PC-3 (cell line): ENCODE measurements at regions not wholly inside any gene's neighbourhood (a gene's known extent, or its start where the extent isn't known, plus 50 kb on each side); places are given as distances from the start of the nearest gene placed in this dataset.

ENCODE experiments used
- ATAC-seq: fragments of 200-7000 bp; cut with Tn5 transposase; 2 replicates; pipeline ENCODE4 v1.9.1; 2020; ENCODE audit warnings: mild to moderate bottlenecking, moderate library complexity
- BruUV-seq: library from RNA; stranded (reverse); fragments of 400-500 nt; replicated peaks from 2 replicates; lab custom pipeline; 2021; lab: Mats Ljungman, UMichigan
- CTCF ChIA-PET: fragments of 300-600 bp; sonication (Branson Sonifier 250); formaldehyde crosslinking; loops from one replicate; lab custom pipeline; 2022; ENCODE audit warnings: antibody characterized with exemption; lab: Charles Lee
- POLR2A ChIA-PET: fragments of 300-600 bp; sonication (Branson Sonifier 250); formaldehyde crosslinking; loops from one replicate; lab custom pipeline; 2022; ENCODE audit warnings: antibody characterized with exemption; ENCODE audit not compliant: unreplicated experiment; lab: Charles Lee
- DNase-seq: peaks from one replicate; pipeline ENCODE4 v3.0.0-alpha.2; 2015
- H2AFZ ChIP-seq: fragments of 300-600 bp; sonication (generic); 2 replicates; pipeline ENCODE4 v1.6.0; 2016; ENCODE audit warnings: antibody characterized with exemption, low read length
- H3F3A ChIP-seq: fragments of 300-600 bp; sonication (generic); one replicate; pipeline ENCODE4 v1.6.0; 2017; ENCODE audit warnings: antibody characterized with exemption, low read length, control low read depth, mild to moderate bottlenecking; ENCODE audit not compliant: unreplicated experiment
- H3K27ac ChIP-seq: fragments of 300-600 bp; sonication (generic); 2 replicates; pipeline ENCODE4 v1.5.1; 2016; ENCODE audit warnings: mild to moderate bottlenecking, low read length
- H3K27me3 ChIP-seq: fragments of 300-600 bp; sonication (generic); 2 replicates; pipeline ENCODE4 v1.6.1; 2016; ENCODE audit warnings: low read length, mixed read lengths
- H3K36me3 ChIP-seq: fragments of 300-600 bp; sonication (generic); 2 replicates; pipeline ENCODE4 v1.6.1; 2016; ENCODE audit warnings: low read depth, mixed run types, low read length, mixed read lengths
- H3K4me1 ChIP-seq: fragments of 300-600 bp; sonication (generic); 2 replicates; pipeline ENCODE4 v1.5.1; 2016; ENCODE audit warnings: low read length; ENCODE audit not compliant: insufficient read depth
- H3K4me2 ChIP-seq: fragments of 300-600 bp; sonication (generic); 2 replicates; pipeline ENCODE4 v1.6.0; 2016; ENCODE audit warnings: low read length
- H3K4me3 ChIP-seq: fragments of 300-600 bp; sonication (generic); 2 replicates; pipeline ENCODE4 v1.5.1; 2016; ENCODE audit warnings: mild to moderate bottlenecking, low read length, mixed read lengths
- H3K79me2 ChIP-seq: fragments of 300-600 bp; sonication (generic); 2 replicates; pipeline ENCODE4 v1.6.1; 2017; ENCODE audit warnings: low read length, mixed read lengths
- H3K9ac ChIP-seq: fragments of 300-600 bp; sonication (generic); 2 replicates; pipeline ENCODE4 v1.6.0; 2016; ENCODE audit warnings: mild to moderate bottlenecking, low read length
- H3K9me2 ChIP-seq: fragments of 300-600 bp; sonication (generic); replicated peaks from 2 replicates; pipeline ENCODE4 v1.6.1; 2016; ENCODE audit warnings: mixed run types, low read length, mixed read lengths
- H3K9me3 ChIP-seq: fragments of 300-600 bp; sonication (generic); 2 replicates; pipeline ENCODE4 v1.6.1; 2016; ENCODE audit warnings: low read length, mixed read lengths
- H4K20me1 ChIP-seq: fragments of 300-600 bp; sonication (generic); 2 replicates; pipeline ENCODE4 v1.6.1; 2016; ENCODE audit warnings: low read length, mixed read lengths
- CTCF ChIP-seq: fragments of 300-600 bp; sonication (generic); conservative IDR thresholded peaks from 2 replicates; pipeline ENCODE4 v1.5.1; 2017; ENCODE audit warnings: antibody characterized with exemption, low read depth, mild to moderate bottlenecking, low read length
- EZH2 ChIP-seq: fragments of 300-600 bp; sonication (generic); IDR thresholded peaks from one replicate; pipeline ENCODE4 v1.6.1; 2017; ENCODE audit warnings: antibody characterized with exemption, mild to moderate bottlenecking, low read length; ENCODE audit not compliant: unreplicated experiment
- EZH2phosphoT487 ChIP-seq: fragments of 300-600 bp; sonication (generic); IDR thresholded peaks from 2 replicates; pipeline ENCODE4 v1.6.1; 2018; ENCODE audit warnings: mild to moderate bottlenecking, antibody characterized with exemption, low read length, borderline replicate concordance
- intact Hi-C: fragments of 100-400 bp; cut with micrococcal nuclease; formaldehyde crosslinking; loops from 2 replicates; pipeline ENCODE4 v1.9.0; 2023

GRCh38 chr6:17204533-17204932 lies 76.6 kb upstream of the RBM24 start:
- BruUV-seq = no TSS peak

GRCh38 chr6:17206566-17207072 lies 74.5 kb upstream of the RBM24 start:
- Histone ChIP-seq H4K20me1 (no peaks in the 10 kb centered on the region), H3K9ac (no peak overlapping the region), H3K4me2 (no peak overlapping the region), H3K9me3 (no peaks in the 10 kb centered on the region), H2AFZ (no peak overlapping the region), H3K79me2 (no peaks in the 10 kb centered on the region), H3K27me3 (no peaks in the 10 kb centered on the region), H3K4me3 (no peak overlapping the region), H3F3A (no peaks in the 10 kb centered on the region), H3K36me3 (no peaks in the 10 kb centered on the region), H3K4me1 (no peaks in the 10 kb centered on the region), H3K9me2 (no peaks in the 10 kb centered on the region), H3K27ac (no peak overlapping the region)
- POLR2A ChIA-PET = no interaction called here
- ATAC-seq (no peak), DNase-seq (no peak)
- CTCF ChIA-PET = no interaction called here
- intact Hi-C loops = no loop called here
- TF ChIP-seq EZH2phosphoT487 = no peak
- no peak for TF ChIP-seq CTCF
- TF ChIP-seq EZH2 = no peak
- no TSS peak for BruUV-seq

More at GRCh38 chr6:17204533-17204932, 76.6 kb upstream of the RBM24 start:
- POLR2A ChIA-PET = no interaction called here
- Histone ChIP-seq H3K4me1 (no peaks in the 10 kb centered on the region), H3K36me3 (no peaks in the 10 kb centered on the region), H3K27ac (no peak overlapping the region), H3F3A (no peaks in the 10 kb centered on the region), H3K4me2 (no peak overlapping the region), H3K79me2 (no peaks in the 10 kb centered on the region), H4K20me1 (no peaks in the 10 kb centered on the region), H3K4me3 (no peak overlapping the region), H3K27me3 (no peaks in the 10 kb centered on the region), H3K9ac (no peak overlapping the region), H2AFZ (no peak overlapping the region), H3K9me2 (no peaks in the 10 kb centered on the region), H3K9me3 (peaks cover 4% of the 10 kb centered on the region; the same call in 1 of the 2 replicates)
- CTCF ChIA-PET = no interaction called here
- DNase-seq (no peak), ATAC-seq (no peak)
- TF ChIP-seq CTCF (no peak), EZH2phosphoT487 (no peak), EZH2 (no peak)
- intact Hi-C loops = no loop called here

DNA sequence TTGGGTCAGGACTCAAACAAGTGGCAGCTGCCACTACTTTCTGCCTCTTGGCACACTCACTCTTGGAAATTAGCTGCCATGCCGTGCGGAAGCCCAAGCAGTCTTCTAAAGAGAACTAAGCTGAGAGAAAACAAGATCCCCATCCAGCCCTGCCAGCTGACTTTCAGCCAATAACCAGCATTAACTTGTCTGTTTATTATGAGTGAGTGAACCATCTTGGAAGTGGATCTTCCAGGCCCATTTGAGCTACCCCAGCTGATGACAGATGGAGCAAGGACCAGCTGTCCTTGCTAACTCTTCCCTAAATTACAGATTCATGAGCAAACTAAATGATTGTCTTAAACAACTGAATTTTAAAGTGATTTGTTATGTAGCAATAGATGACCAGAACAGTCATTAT lies 73.9 kb upstream of the RBM24 start:
- no peak for ATAC-seq
- H3K36me3 ChIP-seq = no peaks in the 10 kb centered on the region
- ChIA-PET CTCF (no interaction called here), POLR2A (no interaction called here)
- H3K9me2 ChIP-seq = no peaks in the 10 kb centered on the region
- no peak for DNase-seq
- H4K20me1 ChIP-seq = no peaks in the 10 kb centered on the region
- no peaks in the 10 kb centered on the region for H3K27me3 ChIP-seq
- no peaks in the 10 kb centered on the region for H3K4me1 ChIP-seq
- TF ChIP-seq CTCF (no peak), EZH2 (no peak), EZH2phosphoT487 (no peak)
- H3K9me3 ChIP-seq = no peaks in the 10 kb centered on the region
- intact Hi-C loops = no loop called here
- H2AFZ ChIP-seq = no peak overlapping the region
- H3K4me2 ChIP-seq = no peak overlapping the region
- no TSS peak for BruUV-seq
- no peaks in the 10 kb centered on the region for H3K79me2 ChIP-seq
- no peak overlapping the region for H3K4me3 ChIP-seq
- no peaks in the 10 kb centered on the region for H3F3A ChIP-seq
- H3K27ac ChIP-seq = no peak overlapping the region
- no peak overlapping the region for H3K9ac ChIP-seq
